Glutamatergic neuron (in vitro differentiated cells): ENCODE measurements at regions not wholly inside any gene's neighbourhood (a gene's known extent, or its start where the extent isn't known, plus 50 kb on each side); places are given as distances from the start of the nearest gene placed in this dataset.

Experiments
- DNase-seq: peaks from one replicate; pipeline ENCODE4 v3.0.0; 2022
- H3K27ac Mint-ChIP-seq: one replicate; pipeline ENCODE4 v1.8.0; 2020; ENCODE audit warnings: mild to moderate bottlenecking, mixed read lengths, inconsistent platforms; ENCODE audit not compliant: unreplicated experiment
- H3K27me3 Mint-ChIP-seq: one replicate; pipeline ENCODE4 v1.8.0; 2020; ENCODE audit warnings: mild to moderate bottlenecking, moderate library complexity, mixed read lengths, inconsistent platforms; ENCODE audit not compliant: unreplicated experiment
- H3K36me3 Mint-ChIP-seq: one replicate; pipeline ENCODE4 v1.8.0; 2020; ENCODE audit warnings: mild to moderate bottlenecking, mixed read lengths, inconsistent platforms; ENCODE audit not compliant: unreplicated experiment
- H3K4me1 Mint-ChIP-seq: one replicate; pipeline ENCODE4 v1.8.0; 2020; ENCODE audit warnings: mild to moderate bottlenecking, low read depth, mixed read lengths, inconsistent platforms; ENCODE audit not compliant: unreplicated experiment
- H3K4me3 Mint-ChIP-seq: one replicate; pipeline ENCODE4 v1.8.0; 2020; ENCODE audit warnings: mild to moderate bottlenecking, mixed read lengths, inconsistent platforms; ENCODE audit not compliant: unreplicated experiment
- H3K9me3 Mint-ChIP-seq: one replicate; pipeline ENCODE4 v1.8.0; 2020; ENCODE audit warnings: mild to moderate bottlenecking, moderate library complexity, mixed read lengths, inconsistent platforms; ENCODE audit not compliant: unreplicated experiment
- CTCF ChIP-seq: fragments of 200-600 bp; sonication (generic); IDR thresholded peaks from one replicate; pipeline ENCODE4 v1.5.0; 2021; ENCODE audit not compliant: partially characterized antibody, unreplicated experiment

DNA sequence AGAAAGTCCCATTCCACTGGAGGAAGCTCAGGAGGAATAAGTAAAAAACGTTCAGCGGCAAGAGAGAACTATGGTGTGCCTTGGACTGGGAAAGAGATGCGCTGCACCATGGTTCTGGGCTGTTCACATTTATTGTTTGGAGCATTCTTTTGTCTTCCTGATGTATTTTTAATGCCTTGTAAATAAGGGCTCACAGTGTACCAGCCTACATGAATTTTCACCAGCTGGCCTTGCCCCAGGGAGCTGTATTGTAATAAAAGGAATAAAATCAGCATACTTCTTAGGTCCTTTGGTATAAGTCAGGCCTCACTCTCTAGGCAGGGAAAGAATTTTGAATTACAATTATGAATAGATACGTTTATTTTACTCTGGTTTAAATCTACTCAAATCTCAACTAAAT lies 1249.6 kb downstream of the CNTNAP5 start:
- no peaks in the 10 kb centered on the region for H3K36me3 Mint-ChIP-seq
- peaks cover 2% of the 10 kb centered on the region for H3K27me3 Mint-ChIP-seq
- H3K9me3 Mint-ChIP-seq, result no peaks in the 10 kb centered on the region
- no peak for TF ChIP-seq CTCF
- H3K4me1 Mint-ChIP-seq, result no peaks in the 10 kb centered on the region
- no peak overlapping the region for H3K27ac Mint-ChIP-seq
- no peak overlapping the region for H3K4me3 Mint-ChIP-seq
- no peak for DNase-seq

GRCh38 chr2:125280265-125280664 lies 1255.2 kb downstream of the CNTNAP5 start:
- H3K27ac Mint-ChIP-seq, result no peak overlapping the region
- DNase-seq, result no peak

DNA sequence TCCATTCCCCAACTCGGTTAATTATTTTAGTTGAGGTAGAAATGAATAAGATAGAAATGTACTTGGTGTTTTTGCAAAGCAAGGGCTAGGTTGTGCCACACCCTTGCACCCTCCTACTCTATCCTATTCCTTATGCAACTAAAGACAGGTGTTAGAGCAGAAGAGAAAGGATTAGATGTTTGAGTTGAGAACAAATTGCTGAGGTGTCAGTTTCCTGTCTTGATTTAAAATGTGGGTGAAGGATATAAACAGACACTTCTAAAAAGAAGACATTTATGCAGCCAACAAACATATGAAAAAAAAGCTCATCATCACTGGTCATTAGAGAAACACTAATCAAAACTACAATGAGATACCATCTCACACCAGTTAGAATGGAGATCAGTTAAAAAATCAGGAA lies 1256.2 kb downstream of the CNTNAP5 start:
- no peak overlapping the region for H3K27ac Mint-ChIP-seq
- no peak for DNase-seq
- H3K4me1 Mint-ChIP-seq, result no peaks in the 10 kb centered on the region
- no peaks in the 10 kb centered on the region for H3K27me3 Mint-ChIP-seq
- H3K4me3 Mint-ChIP-seq, result no peak overlapping the region
- H3K36me3 Mint-ChIP-seq, result no peaks in the 10 kb centered on the region
- H3K9me3 Mint-ChIP-seq, result no peaks in the 10 kb centered on the region
- TF ChIP-seq CTCF, result no peak

More at GRCh38 chr2:125280265-125280664, 1255.2 kb downstream of the CNTNAP5 start:
- TF ChIP-seq CTCF, result no peak
- H3K4me1 Mint-ChIP-seq, result no peaks in the 10 kb centered on the region
- H3K4me3 Mint-ChIP-seq, result no peak overlapping the region
- peaks cover 2% of the 10 kb centered on the region for H3K27me3 Mint-ChIP-seq
- H3K36me3 Mint-ChIP-seq, result no peaks in the 10 kb centered on the region
- H3K9me3 Mint-ChIP-seq, result no peaks in the 10 kb centered on the region

DNA sequence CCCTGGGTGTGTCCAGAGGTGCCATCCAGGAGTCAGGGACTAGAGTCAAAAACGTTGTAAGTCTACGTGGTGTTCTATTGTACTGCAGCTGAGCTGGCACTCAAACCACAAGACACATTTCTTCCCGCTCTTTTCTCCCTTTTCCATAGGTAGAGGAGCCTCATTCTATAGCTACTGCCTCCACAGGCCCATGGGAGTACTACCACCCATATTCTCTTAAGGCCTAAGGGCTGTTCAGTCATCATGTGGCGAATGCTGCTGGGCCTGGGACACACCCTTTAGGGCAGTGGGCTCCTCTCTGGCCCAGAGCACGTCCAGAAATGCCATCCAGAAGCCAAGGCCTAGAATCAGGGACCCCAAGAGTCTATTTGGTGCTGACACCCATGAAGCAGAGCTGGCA lies 1271.7 kb downstream of the CNTNAP5 start:
- TF ChIP-seq CTCF, result peak; percentile 13
- H3K36me3 Mint-ChIP-seq, result no peaks in the 10 kb centered on the region

DNA sequence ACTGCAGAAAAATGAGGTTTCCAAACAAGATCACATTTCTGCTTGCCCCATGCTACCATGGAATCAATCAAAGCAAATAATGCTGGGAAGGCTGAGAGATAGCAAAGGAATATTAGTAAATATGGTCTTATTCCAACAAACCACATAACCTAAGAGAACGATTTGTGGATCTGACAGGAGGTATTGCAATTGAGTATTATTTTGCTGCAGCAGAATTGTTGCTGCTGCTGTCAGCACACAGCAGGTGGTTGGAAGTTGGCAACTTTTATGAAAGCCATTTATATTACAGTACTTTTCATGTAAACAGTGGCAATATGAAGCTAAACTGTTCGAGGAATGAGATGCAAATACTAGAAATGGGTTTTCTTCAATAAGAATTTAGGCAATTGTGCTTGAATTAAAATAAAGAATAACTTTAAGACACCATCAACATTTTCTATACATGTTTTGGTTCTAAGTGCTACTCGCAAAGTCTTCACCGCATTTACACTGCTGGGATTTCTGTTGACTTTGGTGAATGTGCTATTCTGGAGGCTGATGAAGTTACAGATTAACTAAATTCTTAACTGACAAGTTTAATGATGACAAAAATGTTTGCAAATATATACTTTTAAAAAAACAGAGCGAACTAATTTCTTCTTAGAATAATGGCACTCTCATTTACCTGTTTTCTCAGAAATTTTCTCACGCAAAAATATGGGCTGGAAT lies 1285.7 kb downstream of the CNTNAP5 start:
- Mint-ChIP-seq H3K27me3 (no peaks in the 10 kb centered on the region), H3K36me3 (no peaks in the 10 kb centered on the region), H3K4me1 (no peaks in the 10 kb centered on the region), H3K4me3 (no peak overlapping the region), H3K9me3 (no peaks in the 10 kb centered on the region), H3K27ac (no peak overlapping the region)
- TF ChIP-seq CTCF, result no peak
- DNase-seq, result no peak

More for the DNA sequence above, 1271.7 kb downstream of the CNTNAP5 start:
- DNase-seq, result no peak
- H3K27ac Mint-ChIP-seq, result no peak overlapping the region
- no peaks in the 10 kb centered on the region for H3K4me1 Mint-ChIP-seq
- H3K27me3 Mint-ChIP-seq, result no peaks in the 10 kb centered on the region
- H3K9me3 Mint-ChIP-seq, result no peaks in the 10 kb centered on the region
- H3K4me3 Mint-ChIP-seq, result no peak overlapping the region
